SK-N-SH (cell line): ENCODE measurements at regions not wholly inside any gene's neighbourhood (a gene's known extent, or its start where the extent isn't known, plus 50 kb on each side); places are given as distances from the start of the nearest gene placed in this dataset.

ENCODE experiments used
- CTCF ChIP-seq: fragments of 200-600 bp; sonication (generic); IDR thresholded peaks from 2 replicates; pipeline ENCODE4 v1.6.1; 2017; ENCODE audit warnings: antibody characterized with exemption, mild to moderate bottlenecking, moderate library complexity
- ELF1 ChIP-seq: IDR thresholded peaks from 2 replicates; pipeline ENCODE4 v1.4.0; 2012
- GABPA ChIP-seq: IDR thresholded peaks from 2 replicates; pipeline ENCODE4 v1.4.0; 2012; ENCODE audit warnings: low read depth, mild to moderate bottlenecking
- PBX3 ChIP-seq: IDR thresholded peaks from 2 replicates; pipeline ENCODE4; 2012
- POLR2AphosphoS5 ChIP-seq: IDR thresholded peaks from 2 replicates; pipeline ENCODE4 v1.6.1; 2012; ENCODE audit warnings: low read depth, low read length
- RAD21 ChIP-seq: IDR thresholded peaks from 2 replicates; pipeline ENCODE4 v1.6.1; 2012; ENCODE audit warnings: mild to moderate bottlenecking, low read length
- RXRA ChIP-seq: IDR thresholded peaks from 2 replicates; pipeline ENCODE4 v1.4.0; 2012; ENCODE audit warnings: low read depth, mild to moderate bottlenecking, borderline replicate concordance

GRCh38 chr3:167892205-167892604 lies 156.7 kb downstream of the SERPINI1 start:
- TF ChIP-seq POLR2AphosphoS5 (no peak), ELF1 (no peak), RAD21 (no peak), CTCF (no peak), PBX3 (no peak), GABPA (no peak), RXRA (no peak)
